HG02571 (cell line): ENCODE measurements at regions not wholly inside any gene's neighbourhood (a gene's known extent, or its start where the extent isn't known, plus 50 kb on each side); places are given as distances from the start of the nearest gene placed in this dataset.

Experiments used
- ATAC-seq: cut with Tn5 transposase; IDR thresholded peaks from one replicate; pipeline ENCODE4 v1.9.1; 2021; ENCODE audit warnings: mild to moderate bottlenecking, moderate library complexity; ENCODE audit not compliant: unreplicated experiment

DNA sequence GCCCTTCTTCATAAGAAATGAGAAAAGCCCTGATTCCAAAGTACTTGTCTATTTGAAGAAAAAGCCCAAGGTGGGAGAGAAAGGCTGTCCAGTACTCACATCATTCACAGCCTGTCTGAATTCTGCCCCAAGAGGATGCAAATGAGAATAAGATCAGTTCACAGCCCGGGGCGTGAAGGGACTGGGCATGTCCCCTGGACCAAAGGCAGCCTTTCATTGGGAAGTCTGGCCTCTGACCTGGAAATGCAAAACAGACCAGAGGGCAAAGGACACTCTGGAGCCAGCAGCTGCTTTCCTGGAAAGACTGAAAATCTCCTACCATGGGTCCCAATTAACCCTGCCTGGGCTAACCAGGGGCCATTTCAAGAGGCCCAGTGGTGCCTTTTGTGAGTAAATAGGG, 191.2 kb upstream of the PELI2 start:
- ATAC-seq = no peak

DNA sequence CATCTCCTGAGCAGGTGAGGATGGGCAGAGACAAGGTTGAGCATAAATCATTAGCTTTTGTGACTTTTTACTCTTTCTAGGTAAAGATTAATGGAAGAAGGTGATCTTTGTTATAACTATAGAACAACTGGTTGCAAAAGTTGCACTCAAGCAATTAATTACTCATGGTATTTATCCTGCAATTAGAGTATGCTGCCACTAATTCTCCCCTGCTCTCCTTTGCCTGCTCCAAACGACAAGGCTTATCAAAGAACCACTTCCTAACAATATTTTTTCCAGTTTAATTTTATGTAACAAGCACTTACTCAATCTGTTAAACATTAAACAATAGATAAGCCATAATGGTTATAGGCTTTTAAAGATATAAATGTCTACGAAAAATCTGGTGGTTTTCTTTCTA, 189.9 kb upstream of the PELI2 start:
- ATAC-seq = no peak

DNA sequence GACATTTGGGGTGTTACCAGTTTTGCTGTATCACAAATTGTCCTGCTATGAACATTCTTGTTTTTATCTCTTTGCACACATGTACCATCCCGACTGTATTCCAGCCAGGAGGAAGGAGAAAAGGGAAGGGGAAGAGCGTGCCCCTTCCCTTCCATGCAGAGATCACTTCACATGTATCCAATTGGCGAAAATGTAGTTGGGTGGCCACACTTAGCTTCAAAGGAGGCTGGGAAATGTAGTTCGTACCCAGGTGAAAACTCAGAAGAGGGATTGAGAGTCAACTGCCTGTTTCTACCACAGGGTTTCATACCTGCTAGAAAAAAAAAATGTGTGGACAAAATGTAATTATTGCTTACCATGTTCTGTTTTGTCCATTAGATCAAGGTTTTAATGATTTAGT, 189.1 kb upstream of the PELI2 start:
- no peak for ATAC-seq

DNA sequence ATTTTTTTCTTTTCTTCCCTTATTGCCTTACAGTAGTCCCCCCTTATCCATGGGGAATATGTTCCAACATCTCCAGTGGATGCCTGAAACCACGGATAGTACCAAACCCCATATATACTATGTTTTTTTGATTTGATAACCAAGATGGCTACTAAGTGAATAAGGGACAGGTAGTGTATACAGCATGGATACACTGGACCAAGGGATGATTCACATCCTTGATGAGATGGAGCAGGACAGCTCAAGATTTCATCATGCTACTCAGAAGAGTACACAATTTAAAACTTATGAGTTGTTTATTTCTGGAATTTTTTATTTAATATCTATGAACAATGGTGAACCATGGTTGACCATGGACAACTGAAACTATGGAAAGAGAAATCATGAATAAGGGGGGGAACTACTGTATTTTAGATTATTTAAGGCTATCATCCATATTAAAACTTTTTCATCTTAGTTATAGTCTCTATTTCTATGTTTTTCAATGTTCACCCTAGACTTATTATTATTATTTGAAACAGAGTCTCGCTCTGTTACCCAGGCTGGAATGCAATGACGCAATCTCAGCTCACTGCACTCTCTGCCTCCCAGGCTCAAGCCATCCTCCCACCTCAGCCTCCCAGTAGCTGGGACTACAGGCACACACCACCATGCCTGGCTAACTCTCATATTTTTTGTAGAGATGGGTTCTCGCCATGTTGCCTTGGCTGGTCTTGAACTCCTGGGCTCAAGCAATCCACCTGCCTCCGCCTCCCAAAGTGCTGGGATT, 188.0 kb upstream of the PELI2 start:
- no peak for ATAC-seq

DNA sequence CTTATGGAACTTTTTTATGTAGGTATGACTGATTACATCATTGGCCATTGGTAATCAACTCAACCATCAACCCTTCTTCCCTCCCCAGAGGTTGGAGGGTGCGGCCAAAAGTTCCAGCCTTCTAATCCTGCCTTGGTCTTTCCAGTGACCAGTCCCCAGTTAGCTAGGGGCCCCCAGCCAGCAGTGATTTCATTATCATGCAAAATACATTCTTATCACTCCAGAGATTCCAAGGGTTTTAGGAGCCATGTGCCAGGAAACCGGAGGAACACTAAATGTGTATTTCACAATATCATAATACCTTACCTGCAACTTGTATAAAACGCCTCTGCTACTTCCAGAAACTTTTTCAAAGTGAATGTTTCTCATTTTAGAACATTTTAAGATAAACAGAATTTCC, 181.5 kb upstream of the PELI2 start:
- no peak for ATAC-seq

DNA sequence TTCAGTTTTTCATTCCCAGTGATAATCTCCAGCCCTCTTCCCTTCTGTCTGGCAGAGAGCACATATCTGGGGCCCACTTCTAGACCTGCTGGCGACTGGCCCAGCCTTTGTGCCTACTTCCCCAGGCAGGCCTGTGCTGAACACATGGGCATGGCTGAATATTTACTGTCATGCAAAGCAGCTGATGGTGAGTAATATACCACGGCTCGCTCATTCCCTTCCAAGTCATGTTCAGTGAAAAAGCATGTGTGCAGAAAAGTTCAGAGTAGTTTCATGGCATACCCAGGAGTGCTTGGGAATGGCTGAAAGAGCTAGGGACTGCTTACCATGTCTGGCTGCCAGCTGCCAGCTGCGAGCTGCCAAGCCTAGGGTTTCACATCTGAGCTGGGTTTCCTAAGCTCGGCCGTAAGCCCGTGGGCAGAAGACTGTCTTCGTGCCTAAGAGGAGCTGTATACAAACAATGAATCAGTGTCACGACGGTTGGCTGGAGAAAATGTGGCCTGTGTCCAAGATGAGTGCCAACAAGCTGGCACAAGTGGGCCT, 179.9 kb upstream of the PELI2 start:
- no peak for ATAC-seq

DNA sequence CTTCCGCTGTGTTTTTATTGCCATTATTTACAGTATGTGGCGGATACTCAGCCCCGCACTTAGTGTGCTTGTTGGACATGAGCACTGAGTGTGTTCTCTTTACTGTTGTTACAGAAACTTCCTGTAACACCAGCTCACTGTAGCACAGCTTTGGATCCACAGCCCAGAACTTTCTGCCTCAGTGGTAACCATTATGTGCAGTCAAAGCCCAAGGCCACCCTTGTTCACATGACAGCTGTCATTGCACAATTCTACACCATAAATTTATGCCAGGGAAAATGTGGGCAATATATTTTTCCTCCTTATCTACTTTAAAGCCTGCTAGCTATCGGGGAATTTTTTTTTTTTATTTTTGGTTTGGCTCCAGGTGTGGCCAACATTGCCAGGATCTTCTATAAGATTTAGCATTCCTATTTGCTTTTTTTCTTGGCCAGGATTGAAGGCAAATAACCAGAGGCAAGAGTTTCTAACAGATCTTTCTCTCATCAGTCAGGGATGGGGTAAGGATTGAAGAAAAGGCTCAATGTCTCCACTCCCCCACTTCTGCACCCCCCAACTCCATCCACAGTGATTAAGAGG, 176.0 kb upstream of the PELI2 start:
- no peak for ATAC-seq

DNA sequence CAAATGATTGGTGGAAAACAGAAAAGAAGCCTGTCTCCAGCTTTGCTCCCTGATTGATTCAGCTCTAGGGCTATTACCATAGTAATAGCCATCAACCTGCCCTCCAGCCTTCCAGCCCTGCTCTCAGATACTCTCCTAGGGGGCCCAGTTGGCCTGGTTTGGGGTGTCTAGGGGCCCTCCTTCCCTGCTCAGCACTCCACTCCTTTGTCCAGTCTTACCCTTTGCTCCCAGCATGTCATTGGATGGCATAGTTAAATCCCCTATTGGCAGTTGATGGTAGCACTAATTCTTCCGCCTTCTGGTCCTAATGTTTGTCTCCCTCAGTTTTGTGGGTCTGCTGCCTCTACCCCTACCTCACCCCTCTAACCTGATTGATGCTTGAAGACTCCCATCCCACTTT, 175.4 kb upstream of the PELI2 start:
- ATAC-seq = no peak

DNA sequence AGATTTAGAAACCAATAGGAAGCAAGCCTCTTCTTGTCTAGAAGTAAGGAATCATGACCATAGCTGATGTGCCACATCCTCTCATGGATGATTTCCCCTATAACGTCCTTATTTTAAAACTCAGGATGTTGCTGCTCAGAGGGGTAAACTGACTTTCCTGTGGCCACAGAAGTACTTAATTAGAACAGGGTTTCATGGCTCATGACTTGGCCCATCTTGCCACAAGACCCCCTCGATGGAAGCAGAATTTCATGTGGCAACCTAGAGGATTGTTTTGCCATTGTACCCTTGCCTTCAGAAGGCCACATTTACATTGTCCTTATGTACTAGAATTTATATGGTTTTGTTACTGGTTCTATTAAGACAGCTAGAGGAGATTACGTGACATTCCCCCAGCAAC, 173.5 kb upstream of the PELI2 start:
- ATAC-seq = no peak

DNA sequence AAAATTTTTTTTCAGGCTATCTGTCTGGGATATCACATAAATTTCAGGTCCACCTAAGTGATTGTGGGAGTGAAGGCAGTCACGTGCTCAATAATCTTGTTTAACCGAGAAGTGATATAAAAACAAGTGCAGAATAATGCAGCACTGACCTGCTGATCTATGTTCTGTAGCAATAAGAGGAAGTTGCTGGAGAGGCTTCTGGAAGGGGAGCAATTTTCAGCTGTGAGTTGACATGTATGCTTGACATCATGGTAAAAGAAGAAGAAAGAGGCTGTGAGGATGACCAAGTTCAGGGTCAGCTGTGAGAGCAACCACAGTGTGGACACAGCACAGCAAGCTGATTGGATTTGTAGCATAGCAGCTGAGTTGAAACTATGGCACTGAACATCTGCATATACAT, 172.0 kb upstream of the PELI2 start:
- no peak for ATAC-seq

DNA sequence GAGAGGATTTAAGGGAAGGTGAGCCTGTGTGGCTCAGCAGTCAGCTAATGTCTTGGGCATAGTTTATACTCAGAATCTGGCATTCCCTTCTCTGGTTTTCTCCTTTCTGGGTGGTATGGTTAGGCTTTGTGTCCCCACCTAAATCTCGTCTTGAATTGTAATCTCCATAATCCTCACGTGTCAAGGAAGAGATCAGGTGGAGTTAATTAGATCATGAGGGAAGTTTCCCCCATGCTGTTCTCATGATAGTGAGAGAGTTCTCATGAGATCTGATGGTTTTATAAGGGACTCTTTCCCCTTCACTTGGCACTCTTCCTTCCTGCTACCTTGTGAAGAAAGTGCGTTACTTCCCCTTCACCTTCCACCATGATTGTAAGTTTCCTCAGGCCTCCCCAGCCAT, 169.8 kb upstream of the PELI2 start:
- ATAC-seq = no peak

DNA sequence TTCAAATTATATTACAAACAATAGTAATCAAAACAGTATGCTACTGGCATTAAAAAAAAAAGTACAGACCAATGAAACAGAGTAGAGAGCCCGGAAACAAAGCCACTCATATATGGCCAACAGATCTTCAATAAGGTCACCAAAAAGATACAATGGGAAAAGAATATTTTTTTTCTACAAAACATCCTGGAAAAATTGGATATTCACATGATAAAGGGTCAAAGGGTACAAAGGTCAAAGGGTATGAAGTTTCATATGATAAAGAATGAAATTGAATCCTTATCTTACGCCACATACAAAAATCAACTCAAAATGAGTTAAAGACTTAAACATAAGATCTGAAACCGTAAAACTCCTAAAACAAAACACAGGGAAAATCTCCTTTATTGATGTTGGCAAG, 168.5 kb upstream of the PELI2 start:
- no peak for ATAC-seq

DNA sequence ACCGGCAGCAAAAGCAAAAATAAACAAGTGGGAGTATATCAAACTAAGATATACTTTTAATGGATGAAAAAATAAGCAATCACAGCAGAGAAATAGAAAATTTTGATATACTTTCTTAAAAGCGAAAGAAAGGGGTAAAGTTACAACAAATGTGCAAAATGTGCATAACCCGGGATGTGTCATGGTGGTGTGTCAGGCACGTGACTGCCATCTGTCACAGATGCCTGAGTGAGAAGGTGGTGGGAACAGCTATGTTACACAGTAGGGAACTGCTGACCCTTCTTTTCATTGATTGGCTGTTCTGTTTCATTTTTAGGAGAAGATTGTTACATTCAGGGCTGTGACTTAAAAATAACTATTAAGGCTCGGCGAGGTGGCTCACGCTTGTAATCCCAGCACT, 168.1 kb upstream of the PELI2 start:
- no peak for ATAC-seq

DNA sequence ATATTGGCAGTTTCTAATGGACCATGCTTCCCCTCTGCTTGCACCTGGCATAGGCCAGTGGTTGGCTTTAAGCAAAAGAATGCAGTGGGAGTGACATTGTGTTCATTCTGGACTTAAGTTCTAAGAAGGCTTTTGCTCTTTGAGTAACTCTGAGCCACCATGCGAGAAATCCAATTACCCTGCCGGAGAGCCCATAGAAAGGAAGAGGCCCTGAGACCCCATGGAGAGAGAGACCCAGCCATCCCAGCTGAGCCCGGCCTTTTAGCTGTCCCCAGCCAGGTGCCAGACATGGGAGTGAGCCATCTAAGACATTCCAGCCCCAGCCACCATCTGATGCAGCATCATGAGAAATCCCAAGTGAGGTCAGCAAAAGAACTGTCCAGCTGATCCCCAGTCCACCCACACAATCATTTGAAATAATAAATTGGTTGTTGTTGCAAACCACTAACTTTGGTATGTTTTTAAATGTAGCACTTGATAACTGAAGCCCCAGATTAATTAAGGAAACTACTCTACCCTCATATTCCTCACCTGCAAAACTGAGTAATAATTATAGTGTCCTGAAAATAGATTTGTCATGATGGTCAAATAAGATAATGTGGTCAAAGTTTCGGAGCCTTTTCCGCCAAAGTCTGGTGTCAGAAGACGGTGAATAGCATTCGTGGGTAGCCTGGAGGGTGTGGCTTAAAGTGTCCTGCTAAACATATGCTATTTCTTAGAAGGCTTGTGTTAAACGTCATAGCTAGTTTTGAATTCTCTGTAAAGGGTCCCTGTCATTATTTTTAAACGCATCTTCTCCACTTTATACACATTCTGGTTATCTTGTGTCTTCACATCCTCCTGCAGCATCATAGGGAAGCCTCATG, 166.6 kb upstream of the PELI2 start:
- ATAC-seq = no peak

DNA sequence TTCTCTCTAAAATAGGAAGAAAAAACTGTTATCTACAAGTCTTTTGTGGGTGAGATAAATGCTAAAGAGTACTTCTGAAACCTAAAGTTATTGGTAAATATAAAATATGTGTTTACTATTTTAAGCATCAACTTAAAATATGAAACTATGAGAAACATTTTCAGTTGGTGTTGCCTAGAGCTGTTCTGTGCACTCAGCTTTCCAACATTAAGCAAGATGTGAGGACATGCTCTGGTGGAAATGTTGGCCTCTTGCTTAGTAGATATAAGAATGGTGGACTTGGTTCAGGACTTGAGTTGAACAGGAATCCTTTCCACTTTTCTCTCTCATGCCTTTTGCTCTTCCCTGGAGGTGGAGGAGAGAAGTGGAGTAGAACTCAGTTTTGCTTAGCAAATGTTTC, 164.1 kb upstream of the PELI2 start:
- ATAC-seq = no peak

DNA sequence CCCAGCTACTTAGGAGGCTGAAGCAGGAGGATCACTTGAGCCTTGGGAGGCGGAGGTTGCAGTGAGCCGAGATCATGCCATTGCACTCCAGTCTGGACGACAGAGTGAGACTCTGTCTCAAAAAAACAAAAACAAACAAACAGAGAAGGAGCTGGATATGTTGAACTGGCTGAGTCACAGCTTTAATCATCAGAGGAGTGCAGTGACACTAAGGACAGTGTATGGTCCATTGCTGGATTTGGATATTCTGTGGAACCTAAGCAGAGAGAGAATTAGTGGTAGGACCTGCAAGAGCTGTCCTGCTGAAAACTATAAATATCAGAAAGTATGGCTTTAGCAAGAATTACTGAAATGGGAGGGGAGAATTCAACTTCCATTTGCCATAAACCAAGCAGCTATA, 163.0 kb upstream of the PELI2 start:
- ATAC-seq = no peak

DNA sequence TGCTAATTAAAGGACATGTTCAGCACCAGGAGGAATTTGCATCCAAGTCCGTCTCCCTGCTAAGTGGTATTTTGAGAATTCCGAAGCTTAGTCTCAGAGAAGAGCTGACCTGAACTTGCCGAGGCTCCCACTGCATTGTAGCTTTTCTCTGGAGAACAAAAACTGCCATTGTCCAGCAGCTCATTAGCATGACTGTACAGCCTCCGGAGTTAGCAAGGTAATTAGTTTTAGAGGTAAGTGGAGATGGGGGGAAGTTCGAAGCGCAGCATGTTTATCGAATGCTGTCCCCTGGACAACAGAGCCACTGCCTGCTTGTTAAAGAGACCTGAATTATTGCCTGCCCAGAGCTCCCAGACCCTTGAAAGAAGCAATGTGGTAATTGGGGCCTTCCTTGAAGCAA, 160.3 kb upstream of the PELI2 start:
- no peak for ATAC-seq

DNA sequence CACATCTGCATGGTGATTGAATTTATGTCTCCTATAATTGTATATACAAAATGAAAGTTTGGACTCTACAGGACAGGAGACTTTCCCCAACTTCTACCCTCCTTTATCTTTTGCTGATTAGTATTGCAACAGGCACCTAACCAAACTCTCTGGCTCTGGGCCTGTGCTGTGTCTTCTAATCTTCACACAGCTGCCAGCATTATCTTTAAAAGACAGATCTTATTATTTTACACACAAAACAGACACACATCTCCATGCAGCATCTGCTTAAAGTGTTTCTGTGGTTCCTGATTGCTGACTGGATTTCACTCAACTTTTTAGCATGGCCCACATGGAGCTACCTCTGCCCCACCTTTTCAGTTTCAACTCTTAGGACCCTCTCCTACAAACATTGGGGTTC, 154.9 kb upstream of the PELI2 start:
- no peak for ATAC-seq

DNA sequence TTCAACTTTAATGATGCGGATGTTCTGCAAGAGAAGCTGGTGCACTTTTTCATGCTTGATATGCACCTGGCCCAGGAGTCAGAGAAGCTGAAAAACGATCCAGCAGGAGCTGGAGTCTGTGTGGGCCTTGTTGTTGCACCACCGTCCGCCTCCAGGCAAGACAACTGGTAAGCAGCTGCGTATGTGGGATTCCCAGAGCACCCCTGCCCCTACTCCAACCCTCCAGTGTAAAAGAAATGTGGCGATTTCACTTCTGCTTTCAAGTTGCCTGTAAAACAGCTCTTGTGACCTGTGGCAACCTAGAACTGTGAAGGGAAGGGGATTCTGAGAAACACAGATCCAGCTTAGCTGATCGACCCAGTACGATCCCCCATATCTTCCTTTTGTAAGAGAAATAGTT, 154.1 kb upstream of the PELI2 start:
- no peak for ATAC-seq

DNA sequence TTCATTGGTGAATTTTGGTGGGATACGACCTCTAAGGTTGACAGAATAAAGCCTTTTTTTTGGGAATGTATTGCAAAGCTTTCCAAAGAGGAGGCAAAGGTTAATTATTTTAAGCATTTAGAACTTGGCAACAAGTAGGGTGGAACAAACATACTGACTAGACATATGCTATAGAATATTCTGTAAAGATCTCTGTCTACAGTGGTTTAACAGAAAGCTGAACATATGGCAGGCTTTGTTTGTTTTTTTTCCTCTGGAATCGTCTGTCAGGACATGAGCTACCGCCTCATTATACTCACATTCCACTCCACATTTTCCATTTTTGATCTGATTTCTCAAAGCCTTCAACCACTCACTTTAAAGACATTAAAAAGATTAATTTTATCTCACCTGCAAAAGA, 153.4 kb upstream of the PELI2 start:
- ATAC-seq = no peak

DNA sequence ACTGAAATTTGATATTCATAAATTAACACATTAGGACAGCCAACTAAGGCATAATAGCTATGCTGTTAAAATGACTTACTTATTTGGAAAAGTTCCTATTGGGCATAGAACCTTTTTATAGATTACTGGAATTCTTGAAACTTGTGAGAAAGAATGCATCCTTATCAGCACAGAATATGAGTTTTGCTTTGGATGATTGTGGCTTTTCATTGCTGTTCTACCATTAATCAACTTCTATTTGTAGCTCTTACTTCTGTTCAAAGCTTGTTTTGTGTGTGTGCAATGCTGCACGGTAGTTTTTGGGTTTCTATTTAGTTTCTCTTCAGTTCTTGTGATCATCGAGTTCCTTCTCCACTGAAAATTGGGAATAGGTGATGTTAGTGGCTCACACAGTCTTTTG, 152.4 kb upstream of the PELI2 start:
- ATAC-seq = no peak

DNA sequence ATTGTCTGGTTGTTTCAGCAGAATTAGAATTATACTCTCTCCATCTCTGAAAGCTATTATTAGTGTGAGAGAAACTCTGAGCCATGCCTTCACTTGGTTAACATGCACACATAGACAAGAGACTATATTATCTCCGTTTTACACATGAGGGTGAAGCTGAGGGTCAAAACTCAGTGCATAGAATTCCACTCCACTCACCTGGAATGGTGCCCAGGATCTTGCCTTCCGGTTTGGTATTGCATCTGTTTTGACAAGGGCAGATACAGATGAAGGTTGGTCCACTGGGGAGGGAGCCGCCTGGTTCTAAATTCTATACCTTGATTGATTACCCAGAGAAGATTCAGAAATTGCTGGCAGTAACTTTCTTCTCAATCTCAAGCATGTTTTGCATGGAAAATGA, 149.5 kb upstream of the PELI2 start:
- no peak for ATAC-seq
